Gastroesophageal sphincter (tissue), 4 donors: ENCODE measurements at regions not wholly inside any gene's neighbourhood (a gene's known extent, or its start where the extent isn't known, plus 50 kb on each side); places are given as distances from the start of the nearest gene placed in this dataset.

Experiments used
- ATAC-seq: fragments of 150-250 bp; one replicate; pipeline ENCODE4 v1.9.1; 2016; ENCODE audit warnings: mild to moderate bottlenecking, moderate library complexity
- H3K27ac ChIP-seq, 4 donors: fragments of 200-600 bp; sonication (generic) in 3 of 4; 1 replicate in 3 of 4; 2 replicates in 1 of 4; pipeline ENCODE4 v1.5.1; 2016 to 2019
- H3K27me3 ChIP-seq: fragments of 200-600 bp; sonication (generic); one replicate; pipeline ENCODE4 v1.5.1; 2019
- H3K36me3 ChIP-seq, 2 donors: fragments of 200-600 bp; sonication (generic); one replicate each; pipeline ENCODE4 v1.5.1; 2019; ENCODE audit warnings: control low read depth in 1 of 2
- H3K4me1 ChIP-seq, 3 donors: fragments of 200-600 bp; sonication (generic); 1 replicate in 2 of 3; 2 replicates in 1 of 3; pipeline ENCODE4 v1.5.1; 2016 to 2019; ENCODE audit warnings: control low read depth in 2 of 3
- H3K4me3 ChIP-seq, 2 donors: fragments of 200-600 bp; sonication (generic); one replicate each; pipeline ENCODE4 v1.5.1; 2019; ENCODE audit warnings: mild to moderate bottlenecking in 1 of 2, moderate library complexity in 1 of 2
- H3K9me3 ChIP-seq, 3 donors: fragments of 200-600 bp; sonication (generic); one replicate each; pipeline ENCODE4 v1.5.1; 2017 to 2019; ENCODE audit warnings: control low read depth in 2 of 3
- CTCF ChIP-seq, 4 experiments: fragments of 200-600 bp in 2 of 4; fragments of 450-650 bp in 2 of 4; sonication (generic) in 1 of 4; IDR thresholded peaks; one replicate each; pipeline ENCODE4 v1.5.1; 2017 to 2019; ENCODE audit warnings: antibody characterized with exemption in 4 of 4, mild to moderate bottlenecking in 2 of 4, moderate library complexity in 2 of 4
- EP300 ChIP-seq: sonication (generic); formaldehyde crosslinking; IDR thresholded peaks from one replicate; pipeline ENCODE4 v1.6.1; 2017; ENCODE audit warnings: antibody characterized with exemption, mild to moderate bottlenecking
- POLR2A ChIP-seq, 2 donors: fragments of 450-650 bp; IDR thresholded peaks; one replicate each; pipeline ENCODE4 v1.6.1; 2017; ENCODE audit warnings: antibody characterized with exemption in 2 of 2, mild to moderate bottlenecking in 2 of 2, moderate library complexity in 1 of 2
- POLR2AphosphoS5 ChIP-seq: sonication (generic); formaldehyde crosslinking; IDR thresholded peaks from one replicate; pipeline ENCODE4 v1.6.1; 2017; ENCODE audit warnings: antibody characterized with exemption
- WGBS, 2 donors: methylation state at CpG; one replicate each; pipeline ENCODE4 v1.1.5; 2018; ENCODE audit warnings: low coverage in 1 of 2; 5-methylcytosine and 5-hydroxymethylcytosine counted together

DNA sequence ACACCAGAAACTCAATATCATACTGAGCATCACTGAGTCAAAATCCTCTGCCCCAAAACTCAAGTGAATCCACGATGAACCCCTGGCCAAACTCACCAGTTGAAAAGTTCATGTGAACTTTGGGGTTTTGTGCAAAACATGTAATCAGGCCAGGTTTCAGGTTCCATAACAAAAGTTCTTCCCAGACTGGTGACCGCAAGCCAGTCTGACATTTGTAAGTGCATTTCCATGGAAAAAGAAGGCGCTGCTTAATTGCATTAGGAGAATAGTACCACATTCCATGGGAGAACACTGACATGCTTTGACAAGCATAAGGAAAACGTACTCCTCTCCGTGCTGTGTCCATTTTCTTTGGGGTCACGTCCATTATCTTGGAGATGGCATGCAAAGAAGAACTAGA is 567.0 kb downstream of the BNC2 start:
- no peaks in the 10 kb centered on the region for H3K36me3 ChIP-seq
- TF ChIP-seq EP300 (no peak), POLR2A (IDR thresholded peaks at IDR 0.05) (no peak), CTCF (IDR thresholded peaks at IDR 0.05) (no peak), POLR2AphosphoS5 (no peak)
- no peak for ATAC-seq
- H3K27ac ChIP-seq, result no peak overlapping the region
- H3K4me1 ChIP-seq, result no peaks in the 10 kb centered on the region
- H3K9me3 ChIP-seq, result peaks cover 0 to under 1% (median 0%) of the 10 kb centered on the region in 3 donors
- H3K4me3 ChIP-seq, result no peak overlapping the region
- no peaks in the 10 kb centered on the region for H3K27me3 ChIP-seq
- 86 to 95% methylated on average over 4 to 6 of the region's 6 CpGs for WGBS, 2 donors

GRCh38 chr9:16304301-16304700 is 566.2 kb downstream of the BNC2 start:
- H3K36me3 ChIP-seq, result no peaks in the 10 kb centered on the region
- ATAC-seq, result no peak
- TF ChIP-seq POLR2A (IDR thresholded peaks at IDR 0.05) (no peak), POLR2AphosphoS5 (no peak), CTCF (IDR thresholded peaks at IDR 0.05) (no peak), EP300 (no peak)
- H3K4me3 ChIP-seq, result no peak overlapping the region
- H3K4me1 ChIP-seq, result peaks cover 0 to 7% (median 0%) of the 10 kb centered on the region in 3 donors
- H3K9me3 ChIP-seq, result no peaks in the 10 kb centered on the region
- H3K27ac ChIP-seq, result no peak overlapping the region
- WGBS, 2 donors, result 62 to 83% methylated on average over 3 of the region's 3 CpGs
- H3K27me3 ChIP-seq, result no peaks in the 10 kb centered on the region

DNA sequence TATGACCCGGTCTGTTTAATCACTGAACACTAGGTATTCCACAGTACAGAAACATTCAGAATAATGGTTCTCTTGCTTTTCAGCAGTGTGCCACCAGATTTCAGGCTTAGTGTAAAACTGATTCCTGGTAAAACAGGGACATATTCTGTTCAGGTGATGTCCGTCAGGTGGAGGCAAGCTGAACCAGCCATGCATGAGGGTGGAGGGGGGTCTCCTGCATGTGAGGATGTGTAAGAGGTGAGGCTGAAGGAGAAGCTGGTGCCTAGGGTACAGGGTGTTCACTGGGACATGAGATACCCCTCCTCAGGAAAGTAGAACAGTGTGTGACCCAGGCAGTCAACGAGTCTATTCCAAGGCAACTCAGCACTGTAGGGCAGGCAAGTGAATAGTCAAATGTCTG is 563.9 kb downstream of the BNC2 start:
- no peak overlapping the region for H3K4me3 ChIP-seq
- H3K27ac ChIP-seq, result no peak overlapping the region
- no peaks in the 10 kb centered on the region for H3K36me3 ChIP-seq
- ATAC-seq, result no peak
- TF ChIP-seq POLR2A (IDR thresholded peaks at IDR 0.05) (no peak), POLR2AphosphoS5 (no peak), EP300 (no peak), CTCF (IDR thresholded peaks at IDR 0.05) (no peak)
- WGBS, 2 donors, result 85 to 93% methylated on average over 2 to 3 of the region's 3 CpGs
- H3K9me3 ChIP-seq, result no peaks in the 10 kb centered on the region
- no peaks in the 10 kb centered on the region for H3K27me3 ChIP-seq
- H3K4me1 ChIP-seq, result peaks cover 0 to 26% (median 3%) of the 10 kb centered on the region in 3 donors

DNA sequence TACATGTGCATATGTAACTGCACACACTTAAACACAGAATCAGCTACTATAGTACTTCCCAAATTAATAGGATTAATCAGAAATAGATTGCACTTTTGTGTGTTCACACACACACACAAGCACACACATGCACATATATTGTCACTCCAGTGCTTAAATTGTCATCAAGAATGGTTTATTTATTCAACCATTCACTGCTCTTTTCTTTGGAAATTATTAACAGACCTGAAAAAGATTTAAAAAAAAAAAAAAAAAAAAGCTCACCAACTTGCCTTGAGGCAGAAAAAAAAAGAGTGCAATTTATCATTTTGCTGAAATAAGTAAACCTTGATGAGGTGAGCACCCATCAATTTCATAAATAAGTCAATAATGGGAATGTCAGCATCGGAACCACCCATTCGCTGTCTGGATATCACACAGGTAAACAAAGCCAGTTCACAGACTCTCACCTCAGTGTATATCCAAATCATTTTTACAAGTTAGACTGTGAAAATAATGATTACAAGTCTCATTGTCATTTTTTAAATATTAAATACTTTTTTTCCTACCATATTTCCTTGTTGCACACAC is 562.8 kb downstream of the BNC2 start:
- no peak overlapping the region for H3K27ac ChIP-seq
- WGBS, 2 donors, result 91 to 100% methylated on average over 2 of the region's 2 CpGs
- ATAC-seq, result no peak
- no peak overlapping the region for H3K4me3 ChIP-seq
- no peaks in the 10 kb centered on the region for H3K27me3 ChIP-seq
- H3K36me3 ChIP-seq, result no peaks in the 10 kb centered on the region
- TF ChIP-seq POLR2AphosphoS5 (no peak), EP300 (no peak), CTCF (IDR thresholded peaks at IDR 0.05) (no peak), POLR2A (IDR thresholded peaks at IDR 0.05) (no peak)
- no peaks in the 10 kb centered on the region for H3K9me3 ChIP-seq
- peaks cover 0 to 26% (median 3%) of the 10 kb centered on the region in 3 donors for H3K4me1 ChIP-seq

- H3K27ac ChIP-seq, result peak overlapping the region in 1 of 4 donors; percentile 66
Measured at GRCh38 chr9:16308645-16309044, 561.8 kb downstream of the BNC2 start.

More at GRCh38 chr9:16308645-16309044, 561.8 kb downstream of the BNC2 start:
- Histone ChIP-seq H3K4me1 (peaks cover 0 to 26% (median 3%) of the 10 kb centered on the region in 3 donors), H3K36me3 (no peaks in the 10 kb centered on the region), H3K4me3 (no peak overlapping the region), H3K27me3 (no peaks in the 10 kb centered on the region), H3K9me3 (no peaks in the 10 kb centered on the region)
- no peak for TF ChIP-seq EP300
- TF ChIP-seq POLR2A (IDR thresholded peaks at IDR 0.05), result no peak
- TF ChIP-seq POLR2AphosphoS5, result no peak
- TF ChIP-seq CTCF (IDR thresholded peaks at IDR 0.05), result no peak
- WGBS, 2 donors, result 20 to 51% methylated on average over 1 to 5 of the region's 5 CpGs
- no peak for ATAC-seq
